Endothelial cell of umbilical vein (primary cell): ENCODE measurements at regions not wholly inside any gene's neighbourhood (a gene's known extent, or its start where the extent isn't known, plus 50 kb on each side); places are given as distances from the start of the nearest gene placed in this dataset.

Experiments used
- BruUV-seq: library from RNA; stranded (reverse); fragments of 400-500 nt; replicated peaks from 2 replicates; lab custom pipeline; 2021; lab: Mats Ljungman, UMichigan
- CTCF ChIA-PET: fragments of 300-600, 350-600 bp; sonication (Branson Sonifier 250); formaldehyde crosslinking; loops from one replicate; lab custom pipeline; 2021; ENCODE audit warnings: antibody characterized with exemption, inconsistent platforms; lab: Charles Lee
- POLR2A ChIA-PET: fragments of 300-600, 350-600 bp; sonication (Branson Sonifier 250); formaldehyde crosslinking; loops from one replicate; lab custom pipeline; 2021; ENCODE audit warnings: antibody characterized with exemption, inconsistent platforms; lab: Charles Lee
- DNase-seq: peaks from one replicate; pipeline ENCODE4 v3.0.0-alpha.2; 2011; ENCODE audit warnings: low read depth, low spot score
- FAIRE-seq: peaks from 2 replicates; lab custom pipeline; 2011; peaks lifted over from hg19 to GRCh38; lab: Jason Lieb, UNC
- H2AFZ ChIP-seq: 2 replicates; pipeline ENCODE4 v1.6.0; 2012; ENCODE audit warnings: low read depth, low read length, control low read depth, inconsistent platforms
- H3K27ac ChIP-seq: 2 replicates; pipeline ENCODE4 v1.5.1; 2011; ENCODE audit warnings: low read depth, mild to moderate bottlenecking, control low read depth, low read length, moderate library complexity; ENCODE audit not compliant: insufficient read depth
- H3K27me3 ChIP-seq, 2 experiments: 2 replicates each; pipeline versions ENCODE4 v1.6.0 to v1.6.1; 2011; ENCODE audit warnings: low read length in 2 of 2, mixed read lengths in 1 of 2; ENCODE audit not compliant: control insufficient read depth in 2 of 2, insufficient read depth in 2 of 2
- H3K36me3 ChIP-seq, 2 experiments: 2 replicates in 1 of 2; 3 replicates in 1 of 2; pipeline ENCODE4 v1.5.1; 2011; ENCODE audit warnings: low read length in 2 of 2, mild to moderate bottlenecking in 1 of 2, moderate library complexity in 1 of 2; ENCODE audit not compliant: control insufficient read depth in 2 of 2, insufficient read depth in 2 of 2; ENCODE audit errors: extremely low read depth in 1 of 2
- H3K4me1 ChIP-seq: 3 replicates; pipeline ENCODE4 v1.5.1; 2011; ENCODE audit warnings: mild to moderate bottlenecking, low read length; ENCODE audit not compliant: control insufficient read depth, insufficient read depth; ENCODE audit errors: extremely low read depth
- H3K4me2 ChIP-seq: 2 replicates; pipeline ENCODE4 v1.6.1; 2011; ENCODE audit warnings: low read length, control low read depth, mixed read lengths; ENCODE audit not compliant: insufficient read depth
- H3K4me3 ChIP-seq, 3 experiments: fragments of 200-600 bp in 1 of 3; sonication (generic), shearing (Covaris generic) in 1 of 3; replicated peaks in 1 of 3; 2 replicates each; pipeline ENCODE4 v1.5.1; 2011 to 2016; ENCODE audit warnings: control low read depth in 3 of 3, low read length in 3 of 3, mild to moderate bottlenecking in 2 of 3, inconsistent platforms in 1 of 3, low read depth in 1 of 3, moderate library complexity in 1 of 3; ENCODE audit not compliant: insufficient read depth in 1 of 3
- H3K79me2 ChIP-seq: 2 replicates; pipeline ENCODE4 v1.6.0; 2012; ENCODE audit warnings: low read length, inconsistent platforms; ENCODE audit not compliant: control insufficient read depth, insufficient read depth
- H3K9ac ChIP-seq: replicated peaks from 2 replicates; pipeline ENCODE3; 2011; ENCODE audit warnings: low read length, control low read depth; ENCODE audit not compliant: insufficient read depth; ENCODE audit errors: extremely low read depth
- H3K9me1 ChIP-seq: replicated peaks from 3 replicates; pipeline ENCODE4 v1.6.0; 2011; ENCODE audit warnings: mild to moderate bottlenecking, low read length; ENCODE audit not compliant: control insufficient read depth, insufficient read depth; ENCODE audit errors: extremely low read depth
- H3K9me3 ChIP-seq: replicated peaks from 2 replicates; pipeline ENCODE4 v1.5.1; 2012; ENCODE audit warnings: low read length, inconsistent platforms; ENCODE audit not compliant: control insufficient read depth, insufficient read depth
- H4K20me1 ChIP-seq: replicated peaks from 2 replicates; pipeline ENCODE3; 2011; ENCODE audit warnings: mild to moderate bottlenecking, low read length; ENCODE audit not compliant: control insufficient read depth, insufficient read depth; ENCODE audit errors: extremely low read depth
- EZH2 ChIP-seq: IDR thresholded peaks from 2 replicates; pipeline ENCODE4 v1.6.1; 2012; ENCODE audit warnings: borderline replicate concordance, low read depth, mild to moderate bottlenecking, moderate library complexity, low read length, inconsistent platforms; ENCODE audit not compliant: severe bottlenecking
- FOS ChIP-seq: IDR thresholded peaks from 2 replicates; pipeline ENCODE4 v1.6.1; 2011; ENCODE audit warnings: mild to moderate bottlenecking, low read length, moderate library complexity, borderline replicate concordance; ENCODE audit not compliant: insufficient read depth
- GATA2 ChIP-seq: IDR thresholded peaks from 2 replicates; pipeline ENCODE4 v1.7.0; 2011; ENCODE audit warnings: low read depth, mild to moderate bottlenecking, moderate library complexity, mixed read lengths, low read length; ENCODE audit not compliant: insufficient read length, insufficient read depth
- JUN ChIP-seq: IDR thresholded peaks from 2 replicates; pipeline ENCODE4 v1.6.1; 2011; ENCODE audit warnings: borderline replicate concordance, low read depth; ENCODE audit not compliant: insufficient read length, insufficient read depth
- MAX ChIP-seq: IDR thresholded peaks from 2 replicates; pipeline ENCODE4 v1.6.1; 2011; ENCODE audit not compliant: insufficient read depth, insufficient read length
- MYC ChIP-seq: IDR thresholded peaks from one replicate; pipeline ENCODE4 v1.6.1; 2011; ENCODE audit warnings: mild to moderate bottlenecking, low read depth, low read length
- POLR2A ChIP-seq: IDR thresholded peaks from 2 replicates; pipeline ENCODE4 v1.6.1; 2012; ENCODE audit warnings: low read depth, mild to moderate bottlenecking, control low read depth, low read length
- POLR2AphosphoS5 ChIP-seq: IDR thresholded peaks from 2 replicates; pipeline ENCODE4 v1.6.1; 2012; ENCODE audit warnings: low read depth, mild to moderate bottlenecking, control low read depth, low read length, moderate library complexity; ENCODE audit not compliant: insufficient read depth
- dilution Hi-C: fragments of 300-500 bp; cut with MboI; formaldehyde crosslinking; loops from one replicate; pipeline ENCODE4 v1.15.0; 2019; ENCODE audit warnings: low sequenced_read_pairs; ENCODE audit not compliant: extremely low pct_ligation_motif_present
- intact Hi-C: fragments of 100-400 bp; cut with micrococcal nuclease; formaldehyde crosslinking; loops from one replicate; pipeline ENCODE4 v1.10.0; 2022
- TF ChIP-seq, protein P1 (sequence below), 2 donors: IDR thresholded peaks; 1 replicate in 1 of 2; 2 replicates in 1 of 2; pipeline ENCODE4 v1.5.1; 2011; ENCODE audit warnings: low read length in 2 of 2, mild to moderate bottlenecking in 2 of 2, moderate library complexity in 2 of 2, control low read depth in 1 of 2, inconsistent platforms in 1 of 2, low read depth in 1 of 2; ENCODE audit not compliant: insufficient read depth in 1 of 2; ENCODE audit errors: extremely low read depth in 1 of 2

DNA sequence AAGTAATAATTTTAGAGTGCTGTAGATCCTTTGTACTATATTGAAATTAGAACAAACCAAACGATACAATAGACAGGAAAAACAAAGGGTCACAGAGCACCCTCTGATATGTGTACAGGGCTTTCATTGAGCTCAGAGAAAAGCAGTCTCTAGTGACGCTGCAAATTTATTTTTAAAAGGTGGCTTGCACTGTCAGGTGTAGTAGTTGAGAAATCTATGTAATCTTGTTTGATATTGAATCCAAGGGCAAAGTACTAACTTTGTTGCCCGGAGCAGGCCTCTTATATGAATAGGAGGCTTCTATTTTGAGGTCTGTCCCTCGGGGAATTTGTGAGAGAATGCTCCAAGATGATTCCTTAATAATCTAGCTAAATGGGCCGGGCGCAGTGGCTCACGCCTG lies 1755.5 kb downstream of the PCDH7 start:
- no peaks in the 10 kb centered on the region for H3K4me1 ChIP-seq
- FAIRE-seq (no peak), DNase-seq (no peak)
- H3K9me1 ChIP-seq, result no peaks in the 10 kb centered on the region
- no peak overlapping the region for H3K27ac ChIP-seq
- H3K9ac ChIP-seq, result no peak overlapping the region
- no peaks in the 10 kb centered on the region for H4K20me1 ChIP-seq
- CTCF ChIA-PET, result no interaction called here
- H3K36me3 ChIP-seq, result no peaks in the 10 kb centered on the region
- H3K27me3 ChIP-seq, result no peaks in the 10 kb centered on the region
- no peak overlapping the region for H3K4me3 ChIP-seq
- H3K4me2 ChIP-seq, result no peak overlapping the region
- TF ChIP-seq EZH2 (no peak), POLR2A (no peak), FOS (no peak), MYC (no peak), MAX (no peak), GATA2 (no peak), POLR2AphosphoS5 (no peak), JUN (no peak)
- TF ChIP-seq, protein P1, sequence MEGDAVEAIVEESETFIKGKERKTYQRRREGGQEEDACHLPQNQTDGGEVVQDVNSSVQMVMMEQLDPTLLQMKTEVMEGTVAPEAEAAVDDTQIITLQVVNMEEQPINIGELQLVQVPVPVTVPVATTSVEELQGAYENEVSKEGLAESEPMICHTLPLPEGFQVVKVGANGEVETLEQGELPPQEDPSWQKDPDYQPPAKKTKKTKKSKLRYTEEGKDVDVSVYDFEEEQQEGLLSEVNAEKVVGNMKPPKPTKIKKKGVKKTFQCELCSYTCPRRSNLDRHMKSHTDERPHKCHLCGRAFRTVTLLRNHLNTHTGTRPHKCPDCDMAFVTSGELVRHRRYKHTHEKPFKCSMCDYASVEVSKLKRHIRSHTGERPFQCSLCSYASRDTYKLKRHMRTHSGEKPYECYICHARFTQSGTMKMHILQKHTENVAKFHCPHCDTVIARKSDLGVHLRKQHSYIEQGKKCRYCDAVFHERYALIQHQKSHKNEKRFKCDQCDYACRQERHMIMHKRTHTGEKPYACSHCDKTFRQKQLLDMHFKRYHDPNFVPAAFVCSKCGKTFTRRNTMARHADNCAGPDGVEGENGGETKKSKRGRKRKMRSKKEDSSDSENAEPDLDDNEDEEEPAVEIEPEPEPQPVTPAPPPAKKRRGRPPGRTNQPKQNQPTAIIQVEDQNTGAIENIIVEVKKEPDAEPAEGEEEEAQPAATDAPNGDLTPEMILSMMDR (IDR thresholded peaks at IDR 0.05; ENCODE audit: extremely low read depth in 1 of 2, insufficient read depth in 1 of 2, low read depth in 1 of 2, low read length in 2 of 2), result no peak
- H3K9me3 ChIP-seq, result no peaks in the 10 kb centered on the region
- intact Hi-C loops (no loop called here), dilution Hi-C loops (no loop called here)
- POLR2A ChIA-PET, result no interaction called here
- no TSS peak for BruUV-seq
- no peaks in the 10 kb centered on the region for H3K79me2 ChIP-seq
- H2AFZ ChIP-seq, result no peak overlapping the region
